HCT116 (cell line): ENCODE measurements at regions not wholly inside any gene's neighbourhood (a gene's known extent, or its start where the extent isn't known, plus 50 kb on each side); places are given as distances from the start of the nearest gene placed in this dataset.
"Not testable (repeated sequence)": the region's sequence is repeated elsewhere in the genome, so short reads cannot be mapped to it uniquely, and the experiment has no call there.

Experiments
- CTCF ChIP-seq, 3 experiments: fragments of 200-600 bp in 1 of 3; sonication (generic) in 1 of 3; IDR thresholded peaks in 2 of 3; conservative IDR thresholded peaks in 1 of 3; 2 replicates each; pipeline ENCODE4 v1.5.1; 2012 to 2017; ENCODE audit warnings: low read depth in 2 of 3, low read length in 2 of 3, antibody characterized with exemption in 1 of 3, borderline replicate concordance in 1 of 3, control low read depth in 1 of 3, mild to moderate bottlenecking in 1 of 3, mixed read lengths in 1 of 3, mixed run types in 1 of 3, moderate library complexity in 1 of 3; ENCODE audit not compliant: insufficient read depth in 1 of 3
- ELF1 ChIP-seq: IDR thresholded peaks from 2 replicates; pipeline ENCODE4 v1.6.1; 2012; ENCODE audit warnings: low read depth, borderline replicate concordance
- EZH2 ChIP-seq: fragments of 200-600 bp; sonication (generic); IDR thresholded peaks from 2 replicates; pipeline ENCODE4 v1.6.1; 2017; ENCODE audit warnings: antibody characterized with exemption, mixed run types
- EZH2phosphoT487 ChIP-seq: fragments of 200-600 bp; IDR thresholded peaks from 2 replicates; pipeline ENCODE4 v1.6.1; 2018; ENCODE audit warnings: antibody characterized with exemption, borderline replicate concordance
- JUND ChIP-seq: IDR thresholded peaks from 2 replicates; pipeline ENCODE4 v1.6.1; 2012
- POLR2A ChIP-seq: IDR thresholded peaks from 2 replicates; pipeline ENCODE4 v1.7.0; 2011; ENCODE audit warnings: borderline replicate concordance; ENCODE audit not compliant: insufficient read depth, insufficient read length; ENCODE audit errors: extremely low read depth
- POLR2AphosphoS5 ChIP-seq: IDR thresholded peaks from 2 replicates; pipeline ENCODE4 v1.6.1; 2011; ENCODE audit warnings: mild to moderate bottlenecking, low read depth, low read length, moderate library complexity
- SIN3A ChIP-seq: IDR thresholded peaks from 2 replicates; pipeline ENCODE4 v1.6.1; 2012; ENCODE audit warnings: low read depth
- YY1 ChIP-seq: IDR thresholded peaks from 2 replicates; pipeline ENCODE4 v1.6.1; 2011; ENCODE audit warnings: low read length, low read depth, moderate library complexity, mild to moderate bottlenecking; ENCODE audit not compliant: insufficient replicate concordance; ENCODE audit errors: extremely low read depth
- ZFX ChIP-seq: fragments of 450-650 bp; IDR thresholded peaks from 2 replicates; pipeline ENCODE4 v1.6.1; 2017

- not testable (repeated sequence) for TF ChIP-seq CTCF (IDR thresholded peaks at IDR 0.05 in 2 of 3, conservative IDR thresholded peaks at IDR 0.05 in 1 of 3; ENCODE audit: borderline replicate concordance in 1 of 3, insufficient read depth in 1 of 3, low read depth in 2 of 3, low read length in 2 of 3); ELF1; YY1; JUND; POLR2AphosphoS5; ZFX; EZH2phosphoT487; POLR2A; EZH2; SIN3A
Observed at GRCh38 chr16:29287871-29288535, 118.5 kb downstream of the NPIPB11 start.
